ENCODE measurements at regions not wholly inside any gene's neighbourhood (a gene's known extent, or its start where the extent isn't known, plus 50 kb on each side); places are given as distances from the start of the nearest gene placed in this dataset.

DNA sequence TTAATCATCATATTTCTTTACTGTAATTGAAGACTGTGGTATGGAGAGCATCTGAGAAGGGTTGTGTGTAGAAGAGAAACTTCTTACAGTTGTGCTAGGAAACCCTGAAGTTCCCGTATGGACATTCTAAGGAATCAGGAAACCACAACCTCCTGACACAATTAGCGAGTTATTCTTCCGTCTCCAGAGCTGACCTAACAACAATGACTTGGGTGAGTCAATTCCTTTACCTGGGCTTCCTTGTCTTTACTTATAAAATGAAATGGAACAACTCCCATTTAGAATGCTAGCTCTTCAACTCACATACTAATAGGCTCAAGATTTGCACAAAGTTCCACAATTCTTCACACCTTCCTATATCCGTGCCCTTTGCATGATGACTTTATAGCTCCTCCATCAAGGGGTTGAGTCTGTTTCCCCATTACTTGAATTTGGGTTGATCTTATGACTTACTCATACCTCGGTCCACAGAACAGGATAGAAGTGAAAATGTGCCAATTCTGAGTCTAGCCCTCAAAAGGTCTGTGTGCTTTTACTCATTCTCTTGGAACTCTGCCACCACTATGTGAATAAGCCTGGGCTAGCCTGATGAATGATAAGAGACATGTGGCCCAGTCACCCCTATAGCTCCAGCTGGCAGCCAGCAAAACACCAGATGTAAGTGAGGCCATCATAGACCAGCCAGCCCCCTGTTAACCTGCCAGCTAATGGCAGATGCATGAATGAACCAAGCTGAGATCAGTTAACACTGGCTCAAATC, 459.4 kb downstream of the ETNK1 start:
- Histone ChIP-seq H3K27ac (ENCODE audit: control insufficient read depth, insufficient read depth) (no peak overlapping the region), H3K79me2 (ENCODE audit: control insufficient read depth, insufficient read depth, low read length) (no peaks in the 10 kb centered on the region), H3K36me3 (ENCODE audit: control insufficient read depth in 2 of 2, insufficient read depth in 2 of 2, low read length in 1 of 2) (no peaks in the 10 kb centered on the region), H4K20me1 (ENCODE audit: control insufficient read depth, insufficient read depth) (no peaks in the 10 kb centered on the region), H3K9me3 (replicated peaks; ENCODE audit: control insufficient read depth, insufficient read depth, low read length) (no peaks in the 10 kb centered on the region), H3K4me3 (no peak overlapping the region), H3K4me1 (ENCODE audit: control insufficient read depth, insufficient read depth, low read length) (no peaks in the 10 kb centered on the region), H3K9ac (ENCODE audit: control insufficient read depth, insufficient read depth, low read length) (no peak overlapping the region), H3K27me3 (replicated peaks in 1 of 2; ENCODE audit: control insufficient read depth in 2 of 2, insufficient read depth in 2 of 2, low read length in 1 of 2) (no peaks in the 10 kb centered on the region), H3K4me2 (ENCODE audit: control insufficient read depth, insufficient read depth) (no peak overlapping the region), H2AFZ (ENCODE audit: control insufficient read depth, low read depth, low read length) (no peak overlapping the region)
- SMC1A ChIA-PET (ENCODE audit: uncharacterized antibody, unreplicated experiment) = interaction anchor here (1.0 kb wide), 1 partner anchor 32 kb away, joined by 3 read pairs; no protein-coding TSS in a partner anchor
- POLR2A ChIA-PET = no interaction called here
- BruUV-seq (replicated peaks) = no TSS peak
- DNase-seq (ENCODE audit: low read depth, low spot score) (no peak), FAIRE-seq (no peak), ATAC-seq (no peak)
- intact Hi-C loops (cut with micrococcal nuclease; ENCODE audit: unreplicated experiment) = no loop called here
- RAD21 ChIA-PET (ENCODE audit: unreplicated experiment) = no interaction called here
- TF ChIP-seq ZNF274 (IDR thresholded peaks at IDR 0.05; ENCODE audit: insufficient read depth, insufficient read length) (no peak), HCFC1 (IDR thresholded peaks at IDR 0.05; ENCODE audit: low read length) (no peak), SPI1 (IDR thresholded peaks at IDR 0.05; ENCODE audit: borderline replicate concordance, insufficient read depth, low read depth, low read length) (no peak), SP1 (IDR thresholded peaks at IDR 0.05; ENCODE audit: low read depth, low read length) (no peak), CHD1 (IDR thresholded peaks at IDR 0.05; ENCODE audit: low read depth, low read length) (no peak), POLR2AphosphoS2 (IDR thresholded peaks at IDR 0.05; ENCODE audit: low read depth, low read length) (no peak), ZNF384 (IDR thresholded peaks at IDR 0.05; ENCODE audit: borderline replicate concordance, low read depth, low read length) (no peak), SIX5 (IDR thresholded peaks at IDR 0.05; ENCODE audit: low read depth, low read length, severe bottlenecking) (no peak), GABPA (IDR thresholded peaks at IDR 0.05; ENCODE audit: low read depth) (no peak), FOXM1 (IDR thresholded peaks at IDR 0.05; ENCODE audit: low read depth, low read length) (no peak)
- TF ChIP-seq, protein P1, sequence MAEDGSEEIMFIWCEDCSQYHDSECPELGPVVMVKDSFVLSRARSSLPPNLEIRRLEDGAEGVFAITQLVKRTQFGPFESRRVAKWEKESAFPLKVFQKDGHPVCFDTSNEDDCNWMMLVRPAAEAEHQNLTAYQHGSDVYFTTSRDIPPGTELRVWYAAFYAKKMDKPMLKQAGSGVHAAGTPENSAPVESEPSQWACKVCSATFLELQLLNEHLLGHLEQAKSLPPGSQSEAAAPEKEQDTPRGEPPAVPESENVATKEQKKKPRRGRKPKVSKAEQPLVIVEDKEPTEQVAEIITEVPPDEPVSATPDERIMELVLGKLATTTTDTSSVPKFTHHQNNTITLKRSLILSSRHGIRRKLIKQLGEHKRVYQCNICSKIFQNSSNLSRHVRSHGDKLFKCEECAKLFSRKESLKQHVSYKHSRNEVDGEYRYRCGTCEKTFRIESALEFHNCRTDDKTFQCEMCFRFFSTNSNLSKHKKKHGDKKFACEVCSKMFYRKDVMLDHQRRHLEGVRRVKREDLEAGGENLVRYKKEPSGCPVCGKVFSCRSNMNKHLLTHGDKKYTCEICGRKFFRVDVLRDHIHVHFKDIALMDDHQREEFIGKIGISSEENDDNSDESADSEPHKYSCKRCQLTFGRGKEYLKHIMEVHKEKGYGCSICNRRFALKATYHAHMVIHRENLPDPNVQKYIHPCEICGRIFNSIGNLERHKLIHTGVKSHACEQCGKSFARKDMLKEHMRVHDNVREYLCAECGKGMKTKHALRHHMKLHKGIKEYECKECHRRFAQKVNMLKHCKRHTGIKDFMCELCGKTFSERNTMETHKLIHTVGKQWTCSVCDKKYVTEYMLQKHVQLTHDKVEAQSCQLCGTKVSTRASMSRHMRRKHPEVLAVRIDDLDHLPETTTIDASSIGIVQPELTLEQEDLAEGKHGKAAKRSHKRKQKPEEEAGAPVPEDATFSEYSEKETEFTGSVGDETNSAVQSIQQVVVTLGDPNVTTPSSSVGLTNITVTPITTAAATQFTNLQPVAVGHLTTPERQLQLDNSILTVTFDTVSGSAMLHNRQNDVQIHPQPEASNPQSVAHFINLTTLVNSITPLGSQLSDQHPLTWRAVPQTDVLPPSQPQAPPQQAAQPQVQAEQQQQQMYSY (CRISPR knock-in tag; IDR thresholded peaks at IDR 0.05) = no peak
- CTCF ChIA-PET = no interaction called here
- in situ Hi-C loops (cut with MboI) = no loop called here
- 41% methylated on average over 5 of the region's 5 CpGs for WGBS (ENCODE audit: insufficient coverage, insufficient replicate concordance, low lambda C conversion rate, missing lambda C conversion rate)
